Right forelimb (tissue), 1 donor: ENCODE measurements at regions not wholly inside any gene's neighbourhood (a gene's known extent, or its start where the extent isn't known, plus 50 kb on each side); places are given as distances from the start of the nearest gene placed in this dataset.
"Not testable (repeated sequence)": the region's sequence is repeated elsewhere in the genome, so short reads cannot be mapped to it uniquely, and the experiment has no call there.

ENCODE experiments used
- DNase-seq: peaks from one replicate; pipeline ENCODE4 v3.0.0-alpha.2; 2018

DNA sequence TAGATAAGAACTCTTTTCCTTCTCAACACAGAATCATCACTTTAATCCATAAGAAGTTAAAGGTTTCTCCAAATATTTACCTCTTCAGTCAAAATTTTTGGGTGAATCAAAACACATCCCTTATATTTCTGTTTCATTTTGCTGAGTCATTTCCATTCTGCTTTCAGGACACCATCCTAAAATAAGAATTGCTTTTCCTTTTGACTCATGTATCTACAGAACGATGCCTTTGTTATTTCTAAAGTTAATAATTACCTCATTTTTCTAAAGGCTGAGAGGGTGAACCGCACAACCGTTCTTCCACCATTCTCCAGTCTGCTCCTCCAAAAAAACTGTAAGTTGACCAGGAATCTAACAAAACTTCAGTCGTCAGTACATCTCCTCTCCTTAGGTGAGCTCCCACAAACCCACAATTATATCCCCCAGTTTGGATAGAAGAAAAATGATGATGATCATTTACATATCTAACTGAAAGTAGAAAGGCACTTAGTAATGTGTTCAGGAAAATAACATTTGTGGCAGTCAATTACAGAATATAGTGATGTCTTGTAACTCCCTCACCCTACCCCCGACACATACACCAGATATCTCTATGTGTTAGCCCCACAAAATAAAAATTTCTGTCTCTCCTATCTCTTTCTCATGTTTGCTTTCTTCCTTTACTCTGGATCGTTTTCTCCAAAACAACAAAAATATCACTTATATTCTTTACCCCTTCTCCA is 162.5 kb downstream of the RAD51AP2 start:
- DNase-seq = no peak

- DNase-seq = no peak
Observed at GRCh38 chr2:17353263-17353662, 165.0 kb downstream of the RAD51AP2 start.

GRCh38 chr2:17342692-17343091 is 175.5 kb downstream of the RAD51AP2 start:
- DNase-seq = not testable (repeated sequence)

DNA sequence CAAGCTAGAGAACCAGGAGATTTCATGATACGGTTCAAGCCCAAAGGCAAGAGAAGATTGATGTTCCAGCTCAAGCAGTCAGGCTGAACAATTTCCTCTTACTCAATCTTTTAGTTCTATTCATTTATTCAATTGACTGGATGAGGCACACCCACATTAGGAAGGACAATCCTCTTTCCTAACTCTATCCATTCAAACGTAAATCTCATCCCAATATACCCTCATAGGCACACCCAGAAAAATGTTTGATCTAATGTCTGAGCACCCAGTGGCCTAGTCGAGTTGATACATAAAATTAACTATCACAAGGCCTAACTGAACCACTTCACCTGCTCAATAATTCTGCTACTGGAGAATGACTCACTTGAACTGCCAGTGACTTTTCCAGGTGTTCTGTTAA is 180.7 kb downstream of the RAD51AP2 start:
- no peak for DNase-seq

DNA sequence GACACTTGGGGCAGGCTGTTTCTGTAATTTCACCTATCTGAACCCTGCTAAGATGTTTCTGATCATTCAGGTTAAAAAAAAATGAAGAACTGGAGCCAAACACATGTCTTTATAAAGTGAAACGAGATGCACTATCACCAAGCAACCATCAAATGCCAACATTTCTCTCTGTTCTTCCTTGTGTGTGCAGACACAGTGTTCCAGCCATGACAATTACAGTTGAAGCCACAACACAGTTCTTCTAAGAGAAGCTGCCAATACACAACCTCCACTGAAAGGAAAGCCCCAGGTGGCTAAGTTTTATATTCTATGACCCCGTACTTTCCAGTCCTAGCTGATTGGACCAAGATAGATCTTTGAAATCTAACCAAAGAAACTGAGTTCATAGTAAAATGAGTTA is 181.8 kb downstream of the RAD51AP2 start:
- DNase-seq = no peak

GRCh38 chr2:17334300-17334699 is 183.9 kb downstream of the RAD51AP2 start:
- DNase-seq = no peak

DNA sequence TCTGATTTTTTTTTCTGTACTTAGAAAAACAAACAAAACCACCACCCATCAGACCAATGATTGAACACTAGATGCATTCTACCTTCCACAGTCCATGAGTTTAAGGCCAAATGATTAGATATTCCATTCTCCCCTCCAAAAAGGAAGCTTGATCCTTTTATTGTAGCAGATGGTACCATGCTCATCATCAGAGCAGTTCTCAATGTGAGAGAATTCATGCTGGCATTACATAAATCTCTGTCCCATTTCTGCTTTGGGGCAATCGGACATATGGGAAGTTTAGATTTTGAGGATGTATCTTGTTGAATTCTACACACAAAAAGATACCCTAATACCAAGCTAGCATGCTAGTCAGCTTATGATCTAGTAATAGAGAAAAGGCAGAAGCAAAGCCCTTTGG is 186.6 kb downstream of the RAD51AP2 start:
- no peak for DNase-seq

DNA sequence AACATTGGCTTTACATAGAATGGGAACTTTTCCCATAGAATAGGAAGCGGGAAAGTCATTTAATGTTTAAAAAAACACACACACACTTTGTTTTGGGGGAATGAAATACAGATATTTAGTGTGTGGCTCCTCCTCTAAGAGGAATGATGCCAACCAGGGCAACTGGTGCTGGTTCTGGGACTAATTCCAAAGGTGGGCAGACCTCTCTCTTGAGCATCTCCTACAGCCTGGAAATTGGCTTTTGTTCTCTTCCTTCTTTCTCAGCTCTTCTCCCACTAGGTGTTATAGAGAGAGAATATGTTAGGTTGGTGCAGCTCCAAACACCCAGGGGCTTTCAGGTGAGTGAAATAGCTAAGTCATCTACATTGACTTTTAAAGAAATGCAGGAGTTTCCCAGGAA is 190.1 kb downstream of the RAD51AP2 start:
- DNase-seq = no peak

DNA sequence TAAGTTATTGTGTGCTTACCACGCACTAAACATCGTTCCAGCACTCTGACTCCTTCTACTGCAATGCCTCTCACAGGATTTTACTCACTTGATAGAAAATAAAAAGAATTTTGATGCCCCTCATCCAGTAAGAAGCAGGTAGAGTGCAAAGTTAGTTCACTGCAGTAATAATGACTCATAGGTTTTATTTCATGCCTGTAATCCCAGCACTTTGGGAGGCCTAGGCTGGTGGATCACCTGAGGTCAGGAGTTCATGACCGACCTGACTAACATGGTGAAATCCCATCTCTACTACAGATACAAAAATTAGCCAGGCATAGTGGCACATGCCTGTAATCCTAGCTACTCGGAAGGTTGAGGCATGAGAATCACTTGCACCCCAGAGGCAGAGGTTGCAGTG is 190.6 kb downstream of the RAD51AP2 start:
- no peak for DNase-seq

GRCh38 chr2:17326717-17327116 is 191.5 kb downstream of the RAD51AP2 start:
- DNase-seq = no peak

DNA sequence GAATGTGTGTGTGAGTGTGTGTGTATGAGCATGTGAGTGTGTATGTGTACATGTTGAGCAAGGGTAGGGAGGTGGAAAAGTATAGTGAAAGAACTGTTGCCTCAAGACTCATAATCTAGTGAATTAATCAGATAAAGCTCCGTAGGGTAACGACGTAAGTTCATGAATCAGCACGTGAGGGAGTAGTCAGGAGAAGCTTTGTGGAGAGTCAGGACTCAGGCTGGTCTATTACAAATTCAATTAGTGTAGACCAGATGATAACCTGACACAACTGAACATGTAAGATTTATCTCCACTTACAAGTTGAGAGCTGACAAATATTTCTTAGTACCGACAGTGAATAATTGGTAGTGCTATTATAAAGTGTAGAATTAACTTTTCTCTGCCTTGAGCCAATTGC is 194.5 kb downstream of the RAD51AP2 start:
- DNase-seq = no peak

- no peak for DNase-seq
Observed at GRCh38 chr2:17322461-17322860, 195.8 kb downstream of the RAD51AP2 start.

GRCh38 chr2:17319090-17319489 is 199.2 kb downstream of the RAD51AP2 start:
- no peak for DNase-seq

DNA sequence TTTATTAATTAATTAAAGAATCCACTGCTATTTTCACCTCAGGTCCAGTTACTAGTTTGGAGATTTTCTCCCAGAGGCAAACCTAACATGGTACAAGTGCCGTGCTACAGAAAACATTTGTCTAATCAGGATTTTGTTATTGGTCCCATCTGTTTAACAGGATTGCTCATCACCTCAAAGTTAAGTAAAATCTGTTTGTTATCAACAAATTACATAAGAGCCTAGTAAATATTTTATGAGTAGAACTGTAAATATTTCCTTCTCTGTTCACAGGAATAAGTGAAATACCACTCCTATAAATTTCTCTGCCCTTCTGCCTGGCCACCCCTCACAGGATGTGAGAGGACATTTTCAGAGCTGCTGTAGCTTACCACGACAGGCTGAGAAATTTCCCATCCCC is 200.2 kb downstream of the RAD51AP2 start:
- no peak for DNase-seq

GRCh38 chr2:17317439-17317976 is 200.7 kb downstream of the RAD51AP2 start:
- DNase-seq = no peak

GRCh38 chr2:17313261-17313660 is 205.0 kb downstream of the RAD51AP2 start:
- no peak for DNase-seq

DNA sequence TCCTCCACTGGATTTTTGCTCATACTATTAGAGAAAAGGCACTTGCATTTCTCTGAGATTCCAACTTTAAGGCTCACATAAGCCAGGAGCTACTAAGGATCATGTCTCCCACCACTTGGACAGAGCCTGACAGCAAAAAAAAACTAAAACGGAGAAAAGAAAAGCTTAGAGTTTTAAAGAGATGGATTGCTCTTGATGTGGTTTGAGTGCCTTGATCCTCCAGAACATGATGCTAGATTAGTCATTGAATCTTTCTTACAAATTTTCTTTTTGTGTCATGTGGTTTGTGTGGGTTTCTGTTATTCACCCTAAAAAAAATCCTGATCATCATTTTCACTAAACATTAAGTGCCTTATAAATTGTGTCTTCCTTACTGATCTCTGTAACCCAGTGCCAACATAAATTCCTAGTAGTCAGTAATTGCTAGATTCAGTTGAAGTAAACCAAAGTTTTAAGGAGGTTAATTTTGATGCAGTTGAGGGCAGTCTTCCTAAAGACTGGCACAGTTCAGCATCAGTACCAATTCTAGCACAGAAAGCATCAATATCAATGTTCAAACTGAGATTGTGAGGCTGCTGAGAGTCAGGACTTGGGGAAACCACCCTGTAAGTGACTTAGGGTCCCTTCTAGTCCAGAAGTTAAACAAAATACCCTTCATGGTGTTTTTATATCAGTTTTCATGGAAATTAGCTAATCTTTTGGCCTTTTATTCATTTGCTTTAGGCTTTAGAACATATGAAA is 206.3 kb downstream of the RAD51AP2 start:
- DNase-seq = no peak

DNA sequence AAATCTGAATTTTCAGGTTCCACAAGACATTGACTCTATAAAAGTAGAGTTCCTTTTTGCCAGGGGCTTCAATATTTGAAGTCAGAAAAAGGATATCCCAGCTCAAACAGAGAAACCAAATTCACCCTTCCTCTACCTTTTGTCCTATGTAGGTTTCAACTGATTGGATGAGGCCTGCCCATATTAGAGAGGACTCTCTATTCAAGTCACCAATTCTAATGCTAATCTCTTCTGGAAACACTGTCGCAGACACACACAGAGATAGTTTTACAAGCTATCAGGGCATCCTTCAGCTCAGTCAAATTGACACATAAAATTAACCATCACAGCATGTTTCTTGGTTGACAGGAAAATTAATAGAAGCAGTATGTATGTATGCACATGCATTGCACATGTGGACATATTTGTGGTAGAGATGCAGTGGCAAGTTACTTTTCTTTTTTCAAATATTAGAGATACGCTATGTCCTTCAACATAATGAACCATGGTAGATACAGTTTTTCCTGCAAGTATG is 207.1 kb downstream of the RAD51AP2 start:
- DNase-seq = no peak

DNA sequence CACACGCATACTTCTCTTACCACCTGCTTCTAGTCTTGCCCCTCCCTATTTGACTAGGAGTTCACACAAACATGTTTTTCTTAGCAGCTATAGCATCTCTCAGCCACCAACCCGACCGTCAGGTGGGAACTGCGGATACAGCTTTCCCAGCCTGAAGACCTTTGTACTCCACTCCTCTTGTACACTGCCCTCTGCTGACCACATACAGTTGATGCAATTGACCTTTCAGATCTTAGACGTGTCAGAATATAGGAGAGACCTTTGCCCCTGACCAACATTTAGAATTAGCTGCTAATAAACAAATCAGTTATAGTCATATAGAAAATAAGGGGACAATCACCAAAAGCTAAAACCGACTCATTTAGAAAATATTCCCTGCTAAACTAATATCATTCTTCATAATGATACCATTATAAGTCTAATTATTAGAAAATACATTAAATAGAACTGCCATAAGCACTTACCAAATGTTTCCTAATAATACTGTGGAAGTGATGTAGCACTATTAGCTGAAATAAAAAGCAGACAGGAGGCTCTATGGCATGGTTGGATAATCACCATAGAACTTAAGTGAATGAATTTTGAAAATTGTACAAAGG is 208.4 kb downstream of the RAD51AP2 start:
- DNase-seq = peak; percentile 52

DNA sequence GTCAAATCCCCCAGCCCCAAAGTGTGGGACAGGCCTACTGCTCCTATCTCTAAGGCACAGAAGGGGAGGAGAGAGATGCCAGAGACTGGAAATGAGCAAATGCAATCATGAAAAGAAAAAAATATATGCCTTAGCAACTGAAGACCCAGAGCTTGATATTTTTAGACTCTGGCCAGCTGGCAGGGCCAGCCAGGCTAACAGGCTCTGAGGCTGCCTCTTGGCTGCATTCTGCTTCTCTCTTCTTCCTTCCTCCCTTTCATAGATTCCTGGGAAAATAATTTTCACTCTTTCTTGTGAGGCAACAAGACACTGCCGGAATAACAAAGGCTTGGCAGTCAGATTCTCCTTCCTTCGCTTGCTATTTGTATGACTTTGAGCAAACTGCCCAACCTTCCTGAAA is 209.1 kb downstream of the RAD51AP2 start:
- DNase-seq = no peak

GRCh38 chr2:17306706-17307105 is 211.5 kb downstream of the RAD51AP2 start:
- DNase-seq = no peak

- DNase-seq = no peak
Observed at GRCh38 chr2:17306219-17306618, 212.0 kb downstream of the RAD51AP2 start.

DNA sequence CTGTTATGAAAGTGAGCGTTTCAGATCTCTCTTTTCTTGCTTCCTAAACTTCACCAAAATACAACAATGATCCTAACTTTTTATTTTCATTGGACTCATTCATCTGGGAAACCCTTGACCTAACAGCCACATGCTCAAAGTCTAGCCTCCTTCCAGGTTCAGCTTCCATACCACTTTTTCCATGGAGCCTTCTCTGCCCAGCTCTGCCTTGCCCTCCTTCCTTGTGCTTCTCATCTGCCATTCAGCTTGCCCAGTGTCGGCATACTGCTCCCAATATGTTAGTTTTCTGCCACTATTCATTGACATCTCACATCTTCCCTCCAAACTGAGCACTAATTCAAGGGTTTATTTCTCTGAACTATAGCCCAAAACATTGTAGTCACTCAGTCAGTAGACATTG is 214.7 kb downstream of the RAD51AP2 start:
- DNase-seq = no peak

GRCh38 chr2:17303054-17303453 is 215.2 kb downstream of the RAD51AP2 start:
- DNase-seq = no peak
